Heart right ventricle (tissue), 16 donors: ENCODE measurements at regions not wholly inside any gene's neighbourhood (a gene's known extent, or its start where the extent isn't known, plus 50 kb on each side); places are given as distances from the start of the nearest gene placed in this dataset.
A peak's percentile ranks its signal among the peaks of the same experiment; 100 is the strongest.
"Not testable (repeated sequence)": the region's sequence is repeated elsewhere in the genome, so short reads cannot be mapped to it uniquely, and the experiment has no call there.

Experiments
- ATAC-seq, 8 donors: fragments of 200-7000 bp; cut with Tn5 transposase; one replicate each; pipeline ENCODE4 v1.9.1; 2020; ENCODE audit warnings: mild to moderate bottlenecking in 8 of 8, moderate library complexity in 8 of 8, moderate number of reproducible peaks in 1 of 8
- DNase-seq, 2 donors: peaks; one replicate each; pipeline ENCODE4 v3.0.0-alpha.2; 2020
- H3K27ac ChIP-seq, 10 donors: fragments of 200-600 bp; sonication (generic) in 2 of 10; one replicate each; pipeline versions ENCODE4 v1.5.0 to v1.8.0; 2020 to 2022; ENCODE audit warnings: mild to moderate bottlenecking in 3 of 10
- H3K27me3 ChIP-seq, 7 donors: fragments of 200-600 bp; one replicate each; pipeline ENCODE4 v1.8.0; 2021 to 2022; ENCODE audit warnings: mild to moderate bottlenecking in 2 of 7
- H3K36me3 ChIP-seq, 9 donors: fragments of 200-600 bp; sonication (generic) in 1 of 9; one replicate each; pipeline versions ENCODE4 v1.5.0 to v1.8.0; 2020 to 2022; ENCODE audit warnings: mild to moderate bottlenecking in 2 of 9
- H3K4me1 ChIP-seq, 9 donors: fragments of 200-600 bp; sonication (generic) in 1 of 9; one replicate each; pipeline versions ENCODE4 v1.5.0 to v1.8.0; 2020 to 2022; ENCODE audit warnings: mild to moderate bottlenecking in 4 of 9
- H3K4me3 ChIP-seq, 10 donors: fragments of 200-600 bp; sonication (generic) in 2 of 10; one replicate each; pipeline versions ENCODE4 v1.5.0 to v1.8.0; 2020 to 2022; ENCODE audit warnings: mild to moderate bottlenecking in 7 of 10, moderate library complexity in 2 of 10
- H3K9me3 ChIP-seq, 11 donors: fragments of 200-600 bp in 10 of 11; sonication (generic) in 2 of 11; one replicate each; pipeline versions ENCODE4 v1.5.0 to v1.8.0; 2013 to 2022; ENCODE audit warnings: mild to moderate bottlenecking in 2 of 11, control low read depth in 1 of 11, moderate library complexity in 1 of 11
- WGBS, 2 donors: extraction: QIAGEN DNeasy Blood & Tissue Kit; methylation state at CpG; one replicate each; pipeline ENCODE4 v1.1.7; 2013; ENCODE audit warnings: inconsistent platforms in 1 of 2; 5-methylcytosine and 5-hydroxymethylcytosine counted together
- intact Hi-C, 10 donors: fragments of 100-400 bp; cut with DNase I; formaldehyde crosslinking; loops; one replicate each; pipeline versions ENCODE4 v1.11.1 to v1.14.2; 2022
- TF ChIP-seq, protein P1 (sequence below), 9 donors: fragments of 200-600 bp; sonication (generic) in 2 of 9; IDR thresholded peaks; one replicate each; pipeline versions ENCODE4 v1.5.0 to v1.8.0; 2021 to 2022; ENCODE audit warnings: antibody characterized with exemption in 9 of 9, mild to moderate bottlenecking in 5 of 9, moderate library complexity in 1 of 9
- donor health status: Arrhythmogenic right ventricular cardiomyopathy.
- donor health status: ischemic (EF 13 %, LVEDD 7.1; RV severe dilation, severe dysfunction).
- donor health status: healthy with polysubstance abuse.
- donor health status: DM: no; HTN: yes; CAD: no.
- donor health status: DM: no; HTN: no; CAD: no.
- donor health status: ischemic (EF 25% LVEDD 6.9; RV normal size, moderate dysfunction).
- donor health status: ischemic (EF 25% LVEDD 5.7; RV mildly dilated, moderate dysfunction).
- donor health status: healthy.
- donor health status: DM: yes; HTN: yes; CAD: no.
- donor health status: Ischemic cardiomyopathy.
- donor health status: ischemic (EF 35%, LVEDD 5.7; RV mildly dilated, moderate dysfunction).
- donor health status: nonischemic (EF 11% LVEDD 7.7; RV severe dilation, severe dysfunction).
- donor health status: DM: yes; HTN: yes; CAD: no.
- donor health status: PGD.
- donor health status: ischemic (EF 29% LVEDD 5.4; RV normal size, mild dysfunction).
- donor health status: nonischemic (EF 23%, LVEDD 6.1; RV moderate dilation, normal function).

DNA sequence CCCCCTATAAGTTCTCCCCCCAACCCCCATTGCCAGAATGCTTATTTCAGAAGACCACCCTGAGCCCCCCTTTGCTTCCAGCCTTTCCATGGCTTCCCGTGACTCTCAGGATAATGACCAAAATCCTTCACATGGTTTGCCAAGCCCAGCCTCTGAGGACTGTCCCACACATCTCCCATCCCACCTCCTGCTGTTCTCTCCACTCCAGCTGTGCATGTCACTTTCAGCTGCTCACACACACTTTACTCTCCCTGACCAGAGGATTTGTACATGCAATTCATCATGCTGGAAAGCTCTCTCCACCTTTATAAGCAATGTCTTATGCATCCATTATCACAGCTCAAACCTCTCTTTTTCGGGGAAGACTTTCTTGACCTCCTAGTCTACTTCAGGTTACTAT is 164.2 kb downstream of the PRL start:
- TF ChIP-seq, protein P1, sequence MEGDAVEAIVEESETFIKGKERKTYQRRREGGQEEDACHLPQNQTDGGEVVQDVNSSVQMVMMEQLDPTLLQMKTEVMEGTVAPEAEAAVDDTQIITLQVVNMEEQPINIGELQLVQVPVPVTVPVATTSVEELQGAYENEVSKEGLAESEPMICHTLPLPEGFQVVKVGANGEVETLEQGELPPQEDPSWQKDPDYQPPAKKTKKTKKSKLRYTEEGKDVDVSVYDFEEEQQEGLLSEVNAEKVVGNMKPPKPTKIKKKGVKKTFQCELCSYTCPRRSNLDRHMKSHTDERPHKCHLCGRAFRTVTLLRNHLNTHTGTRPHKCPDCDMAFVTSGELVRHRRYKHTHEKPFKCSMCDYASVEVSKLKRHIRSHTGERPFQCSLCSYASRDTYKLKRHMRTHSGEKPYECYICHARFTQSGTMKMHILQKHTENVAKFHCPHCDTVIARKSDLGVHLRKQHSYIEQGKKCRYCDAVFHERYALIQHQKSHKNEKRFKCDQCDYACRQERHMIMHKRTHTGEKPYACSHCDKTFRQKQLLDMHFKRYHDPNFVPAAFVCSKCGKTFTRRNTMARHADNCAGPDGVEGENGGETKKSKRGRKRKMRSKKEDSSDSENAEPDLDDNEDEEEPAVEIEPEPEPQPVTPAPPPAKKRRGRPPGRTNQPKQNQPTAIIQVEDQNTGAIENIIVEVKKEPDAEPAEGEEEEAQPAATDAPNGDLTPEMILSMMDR (IDR thresholded peaks at IDR 0.05), result no peak
- Histone ChIP-seq H3K4me1 (no peaks in the 10 kb centered on the region), H3K27ac (no peak overlapping the region), H3K4me3 (no peak overlapping the region), H3K9me3 (peaks cover 0 to 7% (median 0%) of the 10 kb centered on the region in 11 donors), H3K36me3 (no peaks in the 10 kb centered on the region), H3K27me3 (no peaks in the 10 kb centered on the region)
- DNase-seq (no peak), ATAC-seq (no peak)
- 88 to 92% methylated on average over 2 of the region's 2 CpGs for WGBS, 2 donors
- intact Hi-C loops, result no loop called here

DNA sequence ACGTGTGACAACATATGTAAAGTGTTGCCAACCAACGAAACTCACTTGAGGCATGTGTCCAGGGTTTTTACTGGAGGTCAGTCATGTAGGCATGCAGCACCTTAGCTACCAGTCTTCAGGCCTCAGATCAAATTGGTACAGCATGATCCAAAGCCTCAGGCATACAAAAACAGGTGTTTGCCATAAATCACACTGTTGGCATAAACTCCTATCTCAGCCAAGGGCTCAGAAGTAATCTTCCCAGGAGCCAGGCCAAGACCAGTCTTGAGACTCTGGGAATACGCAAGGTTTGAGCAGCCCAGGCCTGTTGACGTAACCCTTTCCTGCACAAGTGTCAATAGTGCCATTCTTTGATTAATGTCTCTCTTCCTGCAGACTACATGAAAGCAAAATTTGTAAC is 163.5 kb downstream of the PRL start:
- DNase-seq (no peak), ATAC-seq (no peak)
- 81 to 88% methylated on average over 4 of the region's 4 CpGs for WGBS, 2 donors
- Histone ChIP-seq H3K27ac (no peak overlapping the region), H3K4me3 (no peak overlapping the region), H3K36me3 (no peaks in the 10 kb centered on the region), H3K4me1 (no peaks in the 10 kb centered on the region), H3K27me3 (no peaks in the 10 kb centered on the region), H3K9me3 (peaks cover 0 to under 1% (median 0%) of the 10 kb centered on the region in 11 donors)
- TF ChIP-seq, protein P1 (IDR thresholded peaks at IDR 0.05), result no peak
- intact Hi-C loops, result no loop called here

DNA sequence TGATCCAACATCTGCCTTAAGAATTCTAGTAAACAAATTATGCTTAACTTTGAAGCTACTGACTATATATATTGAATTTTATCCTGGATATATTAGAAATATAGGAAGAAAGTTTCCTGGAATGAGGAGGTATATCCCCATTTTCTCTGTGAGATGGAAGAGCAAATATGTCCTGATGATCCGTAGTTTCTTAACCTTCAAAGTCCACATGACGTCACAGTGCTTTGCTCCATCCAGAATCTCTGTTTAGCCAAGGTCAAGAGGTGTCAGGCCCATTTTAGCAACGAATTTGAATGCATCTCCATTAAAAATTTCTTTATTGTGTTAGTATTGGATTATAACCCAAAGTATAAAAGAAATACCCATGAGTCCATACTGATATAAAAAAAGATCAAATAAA is 162.5 kb downstream of the PRL start:
- ATAC-seq (no peak), DNase-seq (no peak)
- no peaks in the 10 kb centered on the region for H3K27me3 ChIP-seq
- H3K4me1 ChIP-seq, result no peaks in the 10 kb centered on the region
- H3K27ac ChIP-seq, result no peak overlapping the region
- H3K4me3 ChIP-seq, result no peak overlapping the region
- H3K9me3 ChIP-seq, result no peaks in the 10 kb centered on the region
- intact Hi-C loops, result no loop called here
- WGBS, 2 donors, result 86 to 89% methylated on average over 3 of the region's 3 CpGs
- H3K36me3 ChIP-seq, result no peaks in the 10 kb centered on the region
- TF ChIP-seq, protein P1 (IDR thresholded peaks at IDR 0.05), result no peak

DNA sequence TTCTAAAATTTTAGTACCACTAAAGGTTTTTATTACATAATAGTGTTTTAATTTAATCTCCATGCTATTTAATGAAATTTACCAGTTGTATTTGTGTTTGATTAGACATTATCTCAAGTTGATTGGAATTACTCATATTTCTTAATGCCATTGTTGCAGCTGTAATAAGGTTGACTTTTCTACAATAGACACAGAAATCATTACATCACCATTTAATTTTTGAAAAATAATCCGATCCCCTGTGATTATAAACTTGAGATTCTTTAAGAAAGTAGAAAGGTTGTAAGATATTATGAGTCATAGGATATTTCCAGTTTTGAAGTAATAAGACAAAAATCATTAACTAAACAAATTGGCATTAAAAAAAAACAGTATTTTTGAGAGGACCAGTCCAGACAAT is 161.4 kb downstream of the PRL start:
- Histone ChIP-seq H3K36me3 (no peaks in the 10 kb centered on the region), H3K4me1 (peaks cover 0 to 4% (median under 1%) of the 10 kb centered on the region in 9 donors), H3K4me3 (no peak overlapping the region), H3K27me3 (no peaks in the 10 kb centered on the region), H3K9me3 (no peaks in the 10 kb centered on the region), H3K27ac (no peak overlapping the region)
- TF ChIP-seq, protein P1 (IDR thresholded peaks at IDR 0.05), result no peak
- DNase-seq, result no peak
- intact Hi-C loops, result no loop called here
- ATAC-seq, result no peak
- 81 to 98% methylated on average over 1 of the region's 1 CpG for WGBS, 2 donors

DNA sequence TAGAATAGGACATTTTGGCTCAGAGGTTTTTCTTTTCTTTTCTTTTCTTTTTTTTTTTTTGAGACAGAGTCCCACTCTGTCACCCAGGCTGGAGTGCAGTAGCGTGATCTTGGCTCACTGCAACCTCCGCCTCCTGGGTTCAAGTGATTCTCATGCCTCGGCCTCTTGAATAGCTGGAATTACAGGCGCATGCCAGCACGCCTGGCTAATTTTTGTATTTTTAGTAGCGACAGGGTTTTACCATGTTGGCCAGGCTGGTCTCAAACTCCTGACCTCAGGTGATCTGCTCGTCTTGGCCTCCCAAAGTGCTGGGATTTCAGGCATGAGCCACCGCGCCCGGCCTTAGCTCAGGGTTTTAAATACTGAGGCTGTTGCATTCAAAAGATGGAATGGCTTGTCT is 156.1 kb downstream of the PRL start:
- not testable (repeated sequence) for H3K36me3 ChIP-seq, H3K9me3 ChIP-seq, H3K4me3 ChIP-seq, H3K27me3 ChIP-seq
- 47 to 59% methylated on average over 10 of the region's 10 CpGs for WGBS, 2 donors
- Histone ChIP-seq H3K4me1 (peaks cover 0 to 43% (median 24%) of the 10 kb centered on the region in 9 donors), H3K27ac (peak overlapping the region in 8 of 10 donors; percentile 15 to 71 (median 54))
- intact Hi-C loops, result loop anchor here in 5 of 10 donors (5.0 to 10.0 kb wide), 3 partner anchors 296 to 546 kb away; partner anchors contain the start of gene SOX4 (in 4 of the 5)
- DNase-seq (peak in 1 of 2 donors; percentile 13), ATAC-seq (peak in 5 of 8 donors; percentile 18 to 57 (median 22))
